ENCODE measurements at regions not wholly inside any gene's neighbourhood (a gene's known extent, or its start where the extent isn't known, plus 50 kb on each side); places are given as distances from the start of the nearest gene placed in this dataset.
"Not testable (repeated sequence)": the region's sequence is repeated elsewhere in the genome, so short reads cannot be mapped to it uniquely, and the experiment has no call there.

GRCh38 chr7:5131238-5131637 is 58.8 kb upstream of the WIPI2 start:
- TF ChIP-seq CTCF (IDR thresholded peaks at IDR 0.05; ENCODE audit: low read length); EZH2 (optimal IDR thresholded peaks at IDR 0.05; ENCODE audit: low read depth, low read length); EZH2phosphoT487 (IDR thresholded peaks at IDR 0.05; ENCODE audit: low read length): not testable (repeated sequence)

Measured in MM.1S (cell line).